NCI-H2227 treated with DMSO at 0.1 percent for 48 hours (cell line): ENCODE measurements at regions not wholly inside any gene's neighbourhood (a gene's known extent, or its start where the extent isn't known, plus 50 kb on each side); places are given as distances from the start of the nearest gene placed in this dataset.
A peak's percentile ranks its signal among the peaks of the same experiment; 100 is the strongest.

Experiments used
- DNase-seq: peaks from one replicate; lab custom pipeline; 2025; lab: John Stamatoyannopoulos, UW

- DNase-seq = no peak
These were observed 373.1 kb upstream of the LCORL start for GRCh38 chr4:18394656-18395055.

- no peak for DNase-seq
These were observed 369.8 kb upstream of the LCORL start for GRCh38 chr4:18391354-18391728.

GRCh38 chr4:18390655-18391353, 369.2 kb upstream of the LCORL start:
- DNase-seq = no peak

GRCh38 chr4:18389115-18389514, 367.6 kb upstream of the LCORL start:
- DNase-seq = no peak

GRCh38 chr4:18388039-18388438, 366.5 kb upstream of the LCORL start:
- peak; percentile 10 for DNase-seq

- DNase-seq = no peak
These were observed 359.6 kb upstream of the LCORL start for GRCh38 chr4:18381186-18381585.

- DNase-seq = no peak
These were observed 348.0 kb upstream of the LCORL start for GRCh38 chr4:18369561-18369960.

- DNase-seq = peak; percentile 0
These were observed 345.3 kb upstream of the LCORL start for GRCh38 chr4:18366892-18367291.

GRCh38 chr4:18366136-18366535, 344.6 kb upstream of the LCORL start:
- DNase-seq = no peak

GRCh38 chr4:18343581-18343980, 322.0 kb upstream of the LCORL start:
- no peak for DNase-seq

- DNase-seq = no peak
These were observed 321.3 kb upstream of the LCORL start for GRCh38 chr4:18342847-18343246.

- DNase-seq = peak; percentile 24
These were observed 300.5 kb upstream of the LCORL start for GRCh38 chr4:18321956-18322530.

GRCh38 chr4:18319431-18319830, 297.9 kb upstream of the LCORL start:
- DNase-seq = no peak

GRCh38 chr4:18318682-18319388, 297.3 kb upstream of the LCORL start:
- DNase-seq = peak; percentile 34

- DNase-seq = no peak
These were observed 293.2 kb upstream of the LCORL start for GRCh38 chr4:18314731-18315130.

GRCh38 chr4:18297684-18298083, 276.1 kb upstream of the LCORL start:
- no peak for DNase-seq

GRCh38 chr4:18296411-18296810, 274.9 kb upstream of the LCORL start:
- no peak for DNase-seq

- DNase-seq = no peak
These were observed 273.3 kb upstream of the LCORL start for GRCh38 chr4:18294846-18295245.

- DNase-seq = no peak
These were observed 272.5 kb upstream of the LCORL start for GRCh38 chr4:18294021-18294420.

- DNase-seq = no peak
These were observed 270.9 kb upstream of the LCORL start for GRCh38 chr4:18292411-18292810.

- no peak for DNase-seq
These were observed 270.4 kb upstream of the LCORL start for GRCh38 chr4:18291981-18292380.

GRCh38 chr4:18291256-18291655, 269.7 kb upstream of the LCORL start:
- no peak for DNase-seq

GRCh38 chr4:18285357-18285756, 263.8 kb upstream of the LCORL start:
- no peak for DNase-seq
